HG03060 (cell line): ENCODE measurements at regions not wholly inside any gene's neighbourhood (a gene's known extent, or its start where the extent isn't known, plus 50 kb on each side); places are given as distances from the start of the nearest gene placed in this dataset.
"Not testable (repeated sequence)": the region's sequence is repeated elsewhere in the genome, so short reads cannot be mapped to it uniquely, and the experiment has no call there.

ENCODE experiments used
- ATAC-seq: cut with Tn5 transposase; IDR thresholded peaks from one replicate; pipeline ENCODE4 v1.9.1; 2021; ENCODE audit warnings: low read depth, moderate number of reproducible peaks; ENCODE audit not compliant: unreplicated experiment

DNA sequence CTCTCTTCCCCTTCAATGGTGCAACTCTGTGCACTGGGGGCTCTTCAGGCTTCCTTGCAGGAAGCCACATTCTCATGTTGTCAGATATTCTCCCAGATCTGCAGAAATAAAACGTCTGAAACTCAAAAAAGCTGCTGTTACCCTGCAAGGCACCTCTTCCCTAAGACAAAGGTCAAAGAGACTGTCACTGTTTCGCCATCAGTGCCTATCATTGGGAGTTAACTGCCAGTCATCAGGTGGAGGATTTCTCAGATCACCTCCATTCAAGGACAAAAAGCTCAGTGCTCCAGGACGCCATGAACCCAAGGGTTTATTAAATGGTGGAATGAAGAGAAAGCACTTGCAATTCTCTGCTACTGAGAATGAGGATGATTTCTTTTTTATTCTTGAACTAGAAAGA is 144.6 kb upstream of the PALS2 start:
- ATAC-seq, result no peak

DNA sequence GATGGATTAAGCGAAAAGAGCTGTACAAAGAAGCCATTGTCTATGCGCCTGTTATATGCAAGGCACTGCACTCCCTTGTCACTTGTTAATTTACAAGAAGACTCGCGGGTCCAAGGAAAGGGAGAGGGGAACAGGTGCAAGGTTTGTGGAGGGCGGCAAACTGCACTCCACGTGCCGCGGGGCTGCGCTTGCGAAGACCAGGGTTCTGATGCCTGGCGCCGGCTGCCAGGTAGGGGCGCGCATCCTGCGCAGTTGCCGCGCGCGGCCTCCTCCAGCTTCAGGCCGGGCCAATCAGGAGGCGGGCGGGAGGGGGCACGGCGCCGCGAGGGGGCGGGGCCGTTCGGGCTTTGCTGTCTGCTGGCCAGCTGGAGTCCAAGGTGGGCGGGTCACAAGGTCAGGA is 140.6 kb upstream of the PALS2 start:
- no peak for ATAC-seq

DNA sequence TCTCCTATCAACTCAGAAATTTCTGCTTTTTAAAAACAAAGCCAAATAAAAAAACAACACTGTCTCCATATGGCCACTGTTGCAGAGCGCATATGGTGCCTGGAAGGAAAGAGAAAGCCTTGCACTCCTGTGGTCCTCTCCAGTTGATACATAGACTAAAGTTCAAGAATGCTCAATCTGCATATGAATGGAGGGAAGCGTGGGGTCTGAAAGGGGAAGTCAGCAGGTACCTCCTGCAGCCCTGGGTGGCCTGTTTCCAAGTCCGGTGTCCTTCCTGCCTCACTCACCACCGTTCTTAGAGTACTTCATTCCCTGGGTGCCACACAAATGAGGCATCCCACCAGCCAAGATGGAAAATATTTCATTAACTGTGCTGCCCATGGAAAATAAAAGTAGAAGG is 138.3 kb upstream of the PALS2 start:
- no peak for ATAC-seq

DNA sequence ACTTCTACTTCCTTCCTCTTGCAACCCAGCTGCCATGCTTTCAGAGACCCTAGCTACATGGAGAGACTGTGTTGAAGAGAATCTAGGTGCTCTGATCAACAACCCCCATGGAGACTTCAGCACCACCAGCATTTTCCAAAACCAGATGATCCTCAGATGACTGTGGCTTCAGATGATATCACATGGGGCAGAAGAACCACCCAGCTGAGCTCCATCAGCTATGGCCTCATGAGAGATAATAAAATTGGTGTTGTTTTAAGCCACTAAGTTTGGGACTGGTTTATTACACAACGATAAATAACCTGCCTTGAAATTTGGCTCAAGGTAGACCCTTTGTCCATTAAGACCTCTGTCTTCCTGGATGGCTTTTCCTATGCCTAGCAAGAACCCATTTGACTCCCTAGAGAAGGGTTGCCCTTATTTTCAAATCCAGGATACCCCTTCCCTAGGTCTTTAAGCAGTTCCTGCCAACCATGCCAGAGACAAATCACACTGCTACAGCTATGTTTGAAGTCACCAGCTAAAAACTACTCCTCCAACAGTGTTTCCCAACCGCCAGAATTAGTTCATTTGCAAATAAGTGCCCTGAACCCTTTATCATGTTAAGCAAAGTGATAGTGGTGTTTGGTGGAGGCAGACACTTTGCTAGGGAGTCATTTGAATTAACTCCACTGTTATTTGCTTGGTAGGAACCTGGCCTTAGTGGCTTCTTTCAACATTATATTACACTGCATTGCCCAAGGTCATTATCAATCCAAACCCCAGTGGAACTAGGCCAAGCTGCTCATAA is 136.9 kb upstream of the PALS2 start:
- ATAC-seq, result no peak

DNA sequence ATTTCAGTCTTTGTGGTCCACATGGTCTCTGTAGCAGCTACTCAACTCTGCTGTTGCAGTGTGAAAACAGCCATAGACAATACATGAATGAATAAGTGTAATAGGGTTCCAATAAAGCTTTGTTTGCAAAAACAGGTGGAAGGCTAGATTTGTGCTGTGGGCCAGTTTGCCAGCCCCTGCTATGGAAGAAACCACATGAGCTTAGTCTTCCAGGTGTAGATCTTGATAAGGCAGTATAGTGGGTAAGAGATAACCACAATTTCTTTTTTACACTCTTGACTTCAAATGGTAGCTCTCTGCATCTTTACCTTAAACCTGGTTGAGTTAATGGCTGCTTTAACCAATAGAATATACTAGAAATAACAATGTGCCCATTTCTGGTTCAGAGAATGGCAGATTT is 135.0 kb upstream of the PALS2 start:
- ATAC-seq, result no peak

DNA sequence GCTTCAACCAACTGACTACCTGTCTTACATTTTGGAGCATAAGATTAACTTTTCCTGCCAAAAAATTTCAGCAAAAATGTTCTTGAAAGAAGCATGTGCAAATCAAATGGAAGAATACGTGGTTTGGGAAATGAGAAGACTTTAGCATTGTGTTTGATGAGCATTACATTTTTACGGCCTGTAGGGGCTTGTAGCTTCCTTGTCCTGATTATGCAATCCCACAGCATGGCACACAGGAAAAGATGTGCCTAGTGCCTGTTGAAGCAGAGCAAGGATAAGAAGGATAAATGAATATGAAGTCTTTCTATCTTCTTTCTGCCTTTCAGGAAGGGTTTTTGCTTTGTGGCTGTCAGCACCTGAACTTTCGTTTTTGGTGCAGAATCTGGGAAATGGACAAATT is 134.1 kb upstream of the PALS2 start:
- not testable (repeated sequence) for ATAC-seq

DNA sequence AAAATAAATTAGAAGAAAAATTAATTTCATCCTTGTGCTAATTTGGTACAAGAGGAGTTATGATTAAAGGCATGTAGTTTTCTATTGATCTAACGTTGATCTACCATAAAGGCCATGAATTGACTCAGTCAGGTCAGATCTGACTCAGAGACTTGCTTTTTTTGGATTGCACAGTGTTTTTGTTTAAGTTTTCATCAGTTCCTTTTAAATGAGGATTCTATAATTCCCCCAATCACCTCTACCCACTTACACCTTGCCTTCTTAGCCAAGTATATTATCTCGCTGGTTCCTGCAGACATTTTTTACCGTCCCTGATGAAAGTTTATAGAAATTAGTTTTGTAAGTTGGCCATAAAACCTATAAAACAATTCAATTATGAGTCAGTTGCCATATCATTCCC is 132.4 kb upstream of the PALS2 start:
- ATAC-seq, result no peak

DNA sequence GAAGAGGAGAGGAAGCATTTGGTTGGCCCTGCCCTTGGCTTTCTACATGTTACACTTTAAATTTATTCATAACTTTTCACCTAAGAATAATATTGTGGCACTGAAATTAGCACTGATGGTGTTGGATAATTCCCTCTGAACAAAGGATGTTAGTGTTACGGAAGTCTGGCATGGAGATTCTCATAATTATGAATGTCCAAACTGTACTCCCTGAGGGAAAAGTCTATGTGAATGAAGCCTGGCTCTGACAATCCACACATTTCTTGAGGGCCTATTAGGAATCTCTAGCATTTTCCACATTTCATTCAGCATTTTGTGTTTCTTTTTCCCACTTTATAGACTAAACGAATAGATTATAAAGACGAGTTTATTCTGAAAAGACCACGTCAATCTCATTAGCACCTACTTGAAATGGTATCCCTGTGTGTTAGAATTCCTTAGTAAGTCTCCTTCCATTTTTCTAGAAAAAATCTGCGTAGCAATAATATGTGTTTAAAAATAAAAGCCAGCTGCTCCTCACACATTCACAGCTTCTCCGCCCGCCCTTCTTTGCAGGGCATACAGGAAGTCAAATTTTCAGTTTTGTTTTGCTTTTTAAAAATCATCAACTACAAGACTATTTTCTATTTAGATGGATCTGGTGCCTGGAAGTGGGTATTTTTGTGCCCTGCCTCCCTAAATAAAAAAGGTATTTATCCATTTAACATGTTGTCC is 131.8 kb upstream of the PALS2 start:
- ATAC-seq, result no peak

DNA sequence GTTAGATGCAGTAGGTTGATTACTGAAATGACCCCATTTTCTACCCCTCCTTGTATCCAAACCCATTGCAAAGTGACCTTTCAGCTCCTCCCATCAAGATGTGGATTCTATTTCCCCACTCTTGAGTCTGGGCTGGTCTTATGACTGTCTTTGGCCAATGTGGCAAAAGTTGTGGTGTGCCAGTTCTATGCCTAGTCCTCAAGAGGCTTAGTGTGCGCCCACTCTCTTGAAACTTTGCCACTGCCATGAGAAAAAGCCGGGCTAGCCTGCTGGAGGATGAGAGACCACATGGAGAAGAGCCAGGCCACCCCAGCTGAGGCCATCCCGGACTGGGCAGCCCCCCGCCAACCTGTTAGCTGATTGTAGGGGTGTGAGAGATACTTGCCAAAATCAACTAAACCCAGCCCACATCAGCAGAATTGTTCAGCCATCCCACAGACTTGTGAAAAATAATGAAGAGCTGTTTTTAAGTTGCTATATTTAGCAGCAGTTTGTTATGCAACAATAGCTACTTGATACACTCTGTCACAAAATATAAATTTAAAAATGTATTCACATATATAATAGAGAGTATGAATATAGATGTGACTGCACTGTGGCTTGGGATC is 131.0 kb upstream of the PALS2 start:
- ATAC-seq, result no peak

DNA sequence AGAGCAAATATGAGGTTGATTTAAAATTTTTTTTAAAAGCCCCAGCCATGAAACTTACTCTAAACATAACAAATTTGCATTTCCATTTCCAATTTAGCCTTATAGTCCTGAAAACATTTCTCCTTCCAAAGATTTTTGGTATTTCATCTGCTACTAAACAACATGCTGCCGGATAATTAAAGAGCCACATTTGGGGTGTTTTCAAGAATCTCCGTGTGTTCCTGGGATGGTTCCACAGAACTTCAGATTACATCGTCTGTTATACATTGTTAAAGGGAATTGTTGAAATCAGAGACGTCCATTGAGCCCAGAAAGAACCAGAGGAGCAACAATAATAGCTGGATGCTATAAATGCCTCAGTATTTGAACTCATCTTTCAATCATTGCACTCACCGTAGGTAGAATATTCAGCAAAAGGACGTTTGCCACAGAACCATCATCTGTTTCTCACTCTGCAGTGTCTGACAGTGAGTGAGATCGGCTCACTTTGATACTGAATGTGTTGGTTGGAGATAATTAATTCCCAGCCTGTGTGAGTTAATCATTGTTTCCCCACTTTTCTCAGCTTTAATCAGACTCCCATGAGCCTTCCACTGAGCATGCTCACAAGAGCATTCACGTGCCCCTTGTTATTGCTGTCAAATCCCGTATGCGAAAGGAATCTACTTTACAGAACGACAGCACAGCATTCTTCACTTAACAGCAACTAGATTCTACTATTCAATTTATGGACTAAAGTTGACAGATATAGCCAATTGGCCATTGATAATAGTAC is 128.4 kb upstream of the PALS2 start:
- ATAC-seq, result no peak

DNA sequence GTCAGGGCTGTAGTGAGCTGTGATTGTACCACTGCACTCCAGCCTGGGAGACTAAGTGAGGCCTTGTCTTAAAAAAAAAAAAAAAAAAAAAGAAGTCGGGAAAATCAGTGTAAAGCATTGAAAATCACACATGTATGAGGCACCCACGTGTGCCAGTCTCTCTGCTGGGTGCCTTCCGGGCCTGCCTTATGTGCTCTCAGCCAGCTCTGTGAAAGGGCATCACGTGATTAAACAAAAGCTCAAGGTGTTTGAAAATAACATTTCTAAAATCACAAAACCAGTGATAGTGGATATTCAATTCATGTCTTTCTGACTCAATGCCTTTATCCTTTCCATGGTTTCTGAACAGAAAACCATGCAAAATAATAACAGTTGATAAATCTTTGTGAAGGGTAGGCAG is 125.2 kb upstream of the PALS2 start:
- ATAC-seq, result no peak

DNA sequence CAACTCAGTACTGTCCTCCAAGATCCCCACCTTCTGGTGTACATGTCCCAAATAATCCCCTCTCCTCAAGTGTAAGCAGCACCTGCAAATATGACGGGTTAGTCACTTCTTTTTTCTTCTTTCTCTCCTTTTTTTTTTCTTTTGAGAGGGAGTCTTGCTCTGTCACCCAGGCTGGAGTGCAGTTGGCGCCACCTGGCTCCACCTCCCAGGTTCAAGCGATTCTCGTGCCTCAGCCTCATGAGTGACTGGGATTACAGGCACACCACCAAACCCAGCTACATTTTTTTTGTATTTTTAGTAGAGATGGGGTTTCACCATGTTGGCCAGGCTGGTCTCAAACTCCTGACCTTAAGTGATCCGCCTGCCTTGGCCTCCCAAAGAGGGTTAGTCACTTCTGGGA is 123.8 kb upstream of the PALS2 start:
- ATAC-seq, result not testable (repeated sequence)

DNA sequence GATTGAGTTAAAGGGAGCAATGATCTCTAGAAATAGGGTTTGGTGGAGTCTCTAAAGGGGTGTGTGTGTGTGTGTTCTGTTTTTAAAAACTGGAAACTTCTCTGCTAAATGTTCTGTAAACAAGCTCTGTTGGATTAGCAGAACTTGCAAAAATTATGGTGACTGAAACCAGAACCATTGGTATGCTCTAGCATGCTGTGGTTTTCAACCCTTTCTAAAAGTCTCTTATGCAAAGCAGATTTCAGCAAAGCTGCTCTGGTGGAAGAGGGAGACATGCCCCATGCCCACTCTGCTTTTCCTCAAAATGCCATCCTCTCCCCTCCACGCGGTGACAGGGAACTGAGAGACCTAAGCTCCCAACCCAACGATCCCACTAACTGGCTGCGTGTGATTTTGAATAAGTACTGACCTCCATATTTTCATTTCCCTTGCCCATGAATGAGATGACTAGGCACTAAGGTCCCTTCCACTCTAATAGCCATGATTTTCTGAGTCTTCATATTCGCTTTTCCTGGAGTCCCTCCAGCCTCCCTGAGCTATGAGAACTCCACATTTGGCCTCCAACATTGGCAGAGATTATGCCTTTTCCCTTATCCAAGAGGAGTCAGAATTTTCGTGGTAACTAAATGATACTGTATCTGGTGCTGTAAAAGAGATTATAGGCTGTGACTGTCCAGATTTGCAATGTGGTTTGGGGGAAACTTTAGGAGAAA is 117.3 kb upstream of the PALS2 start:
- peak; percentile 62 for ATAC-seq

DNA sequence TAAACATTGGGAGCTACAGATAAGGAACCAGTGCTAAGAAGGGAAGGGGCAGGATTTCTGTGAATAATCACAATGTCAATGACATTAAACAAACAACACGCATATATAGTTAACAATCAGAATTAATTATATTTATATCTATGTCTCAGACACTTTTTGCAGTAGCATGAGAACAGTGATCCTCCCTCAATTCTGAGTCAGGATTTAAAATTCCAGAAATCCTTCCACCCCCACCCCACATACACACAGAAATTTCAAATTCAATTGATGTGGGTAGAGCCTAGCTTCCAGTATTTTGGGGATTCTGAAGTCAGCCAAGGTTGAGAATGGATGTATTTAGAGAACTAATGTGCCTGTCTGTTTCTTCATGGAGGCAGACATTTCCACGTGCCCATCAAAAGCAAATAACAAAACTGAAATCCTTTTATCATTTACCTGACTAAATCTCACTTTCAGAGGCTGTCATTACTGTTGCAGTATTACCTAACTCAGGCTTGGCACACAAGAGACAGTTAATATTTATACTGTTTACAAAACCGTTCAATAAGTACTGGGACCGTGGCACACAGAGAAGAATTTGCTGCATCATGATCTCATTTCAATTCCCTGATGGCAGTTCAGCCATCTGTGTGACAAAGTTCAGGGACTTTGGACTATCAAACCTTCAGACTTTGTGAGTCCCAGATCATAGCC is 116.6 kb upstream of the PALS2 start:
- ATAC-seq, result no peak

DNA sequence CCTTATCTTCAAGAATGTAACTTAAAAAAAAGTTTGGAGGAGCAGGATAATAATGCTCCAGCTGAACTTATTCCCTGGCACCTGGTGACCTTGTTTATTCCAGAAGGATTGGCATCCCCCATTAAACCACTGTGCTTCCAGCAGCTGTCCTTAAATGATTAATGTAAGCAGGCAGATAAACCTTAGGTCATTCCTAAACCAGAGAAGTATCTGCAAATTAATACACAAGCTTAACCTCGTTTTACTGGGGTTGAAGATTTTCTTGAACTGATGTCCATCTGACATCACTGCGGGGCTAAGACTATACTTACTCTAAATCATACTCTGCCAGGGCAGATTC is 116.1 kb upstream of the PALS2 start:
- ATAC-seq, result no peak

DNA sequence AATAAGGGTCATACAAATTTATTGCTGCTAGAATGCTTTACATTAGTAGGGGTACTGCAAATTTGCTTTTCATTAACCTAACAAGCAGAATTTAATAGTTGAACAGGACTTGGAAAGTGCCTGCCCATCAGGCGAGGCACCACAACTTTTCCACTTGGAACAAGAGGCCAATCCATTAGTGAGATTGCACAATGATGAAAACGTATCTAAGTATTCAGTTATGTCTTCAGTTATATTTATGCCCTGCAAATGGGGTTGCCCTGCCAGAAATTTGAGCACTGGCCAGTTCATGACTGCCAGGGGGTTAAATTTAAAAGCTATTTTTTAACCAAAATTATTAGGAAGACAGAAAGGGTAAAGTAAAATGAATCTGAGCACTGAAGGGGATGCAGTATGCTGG is 111.1 kb upstream of the PALS2 start:
- no peak for ATAC-seq

DNA sequence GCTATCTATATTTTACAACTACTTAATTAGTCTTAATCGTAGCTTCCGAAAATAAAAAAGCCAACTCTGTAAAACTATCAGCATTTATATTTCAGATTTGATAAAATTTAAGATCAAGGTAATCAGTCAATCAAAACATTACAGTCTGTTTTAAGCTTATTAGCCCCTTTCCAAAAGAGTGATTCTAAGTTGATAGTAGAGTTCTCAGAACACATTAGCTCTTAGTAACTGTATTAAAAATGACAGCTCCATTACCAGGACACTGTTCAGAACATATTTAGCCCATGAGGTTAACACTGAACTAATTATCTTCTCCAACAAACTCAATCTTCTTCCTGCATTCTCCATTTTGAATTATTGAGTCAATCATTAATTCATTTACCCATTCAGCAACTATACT is 110.3 kb upstream of the PALS2 start:
- ATAC-seq, result no peak

DNA sequence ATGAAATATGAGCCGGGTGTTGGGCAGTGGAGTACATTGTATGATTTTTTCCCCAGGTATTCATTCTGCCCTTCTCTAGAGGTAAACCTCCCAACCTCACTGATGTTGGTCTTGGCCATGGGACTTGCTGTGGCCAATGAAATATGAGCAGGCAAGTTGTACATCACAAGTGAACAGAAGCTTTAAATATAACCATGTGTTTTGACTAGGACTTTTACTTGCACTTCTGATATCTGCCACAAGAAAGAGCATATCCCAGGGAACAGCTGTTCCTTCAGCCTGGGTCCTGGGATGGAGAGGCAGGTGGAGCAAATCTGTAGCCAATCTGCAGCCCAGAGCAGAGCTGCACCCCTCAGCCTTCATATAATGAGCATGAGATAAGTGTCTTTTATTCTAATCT is 109.8 kb upstream of the PALS2 start:
- ATAC-seq, result no peak

DNA sequence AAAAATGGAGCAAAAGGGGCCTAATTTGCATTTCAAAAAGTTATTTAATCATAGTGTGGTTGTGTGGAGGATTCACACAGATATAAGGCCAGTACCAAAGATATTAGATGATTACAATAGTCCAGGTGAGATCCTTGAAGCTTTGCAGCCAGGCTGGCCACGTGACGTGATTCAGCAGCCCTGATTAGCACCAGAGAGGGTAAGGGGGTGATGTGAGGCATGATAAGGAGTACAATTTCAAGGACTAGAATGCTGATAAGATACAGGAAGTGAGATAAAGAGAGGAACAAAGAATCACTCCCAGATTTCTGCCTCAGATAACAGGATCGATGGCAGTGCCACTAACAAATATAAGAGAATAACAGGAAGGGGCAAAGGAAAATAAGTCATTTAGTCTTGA is 108.4 kb upstream of the PALS2 start:
- ATAC-seq, result no peak

DNA sequence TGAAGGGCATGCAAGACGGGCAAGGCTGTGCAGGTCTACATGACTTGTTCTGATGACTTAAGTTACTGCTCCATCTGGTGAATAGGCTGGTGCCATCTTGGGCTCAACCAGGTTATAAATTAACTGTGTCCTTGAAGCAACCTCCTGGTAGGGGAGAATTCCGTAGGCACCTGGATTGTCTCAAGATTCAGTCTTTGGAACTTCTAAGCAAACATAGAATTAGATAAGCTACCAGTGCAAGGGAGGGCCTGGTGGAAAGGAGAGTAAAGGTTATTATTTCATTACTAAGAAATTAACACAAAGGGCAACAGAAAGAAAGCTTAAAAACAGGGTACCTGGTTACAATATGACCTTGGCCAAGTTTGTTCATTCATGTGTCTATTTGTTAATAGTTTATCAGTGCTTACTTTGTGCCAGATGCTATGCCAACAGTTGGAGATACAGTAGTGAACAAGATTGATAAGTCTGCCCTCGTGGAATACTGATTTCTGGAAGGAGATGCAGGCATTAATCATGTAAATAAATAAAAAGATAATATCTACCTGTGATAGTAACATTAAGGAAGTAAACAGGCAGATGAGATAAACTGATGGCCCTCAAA is 107.0 kb upstream of the PALS2 start:
- no peak for ATAC-seq
